A673 (cell line): ENCODE measurements at regions not wholly inside any gene's neighbourhood (a gene's known extent, or its start where the extent isn't known, plus 50 kb on each side); places are given as distances from the start of the nearest gene placed in this dataset.

Experiments
- CTCF ChIP-seq: fragments of 300-800, 200-600 bp; sonication (generic); conservative IDR thresholded peaks from 2 replicates; pipeline ENCODE4 v1.5.1; 2017; ENCODE audit warnings: low read depth, mild to moderate bottlenecking, antibody characterized with exemption, low read length, moderate library complexity, mixed read lengths
- EZH2 ChIP-seq: fragments of 200-600 bp; sonication (generic); IDR thresholded peaks from 2 replicates; pipeline ENCODE4 v1.6.1; 2017; ENCODE audit warnings: borderline replicate concordance, low read depth, mild to moderate bottlenecking, mixed read lengths, antibody characterized with exemption, low read length; ENCODE audit not compliant: poor library complexity, severe bottlenecking

DNA sequence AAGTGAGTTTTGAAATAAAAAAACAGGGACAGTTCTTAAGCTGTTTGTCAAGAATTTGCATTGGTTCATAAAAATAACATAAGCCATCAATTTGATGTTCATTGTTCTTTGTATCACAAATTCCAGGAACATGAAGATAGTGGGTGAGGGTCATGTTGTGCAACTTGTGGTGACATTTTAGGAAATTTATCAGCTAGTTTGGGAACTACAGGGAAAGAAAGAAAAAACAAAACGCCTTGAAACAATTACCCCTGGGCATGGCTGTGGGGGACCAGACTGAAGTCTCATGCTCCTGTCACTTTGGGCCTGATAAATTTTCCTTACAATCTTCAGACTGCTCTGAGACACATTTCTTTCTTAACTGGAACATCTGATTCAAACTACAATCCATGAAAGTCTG lies 207.1 kb upstream of the CLINT1 start:
- TF ChIP-seq CTCF (no peak), EZH2 (no peak)
